ENCODE measurements at regions not wholly inside any gene's neighbourhood (a gene's known extent, or its start where the extent isn't known, plus 50 kb on each side); places are given as distances from the start of the nearest gene placed in this dataset.

- TF ChIP-seq ZC3H10 (CRISPR knock-in tag; IDR thresholded peaks at IDR 0.05) (no peak), ZFP3 (CRISPR knock-in tag; IDR thresholded peaks at IDR 0.05) (no peak), BACH2 (CRISPR knock-in tag; IDR thresholded peaks at IDR 0.05; ENCODE audit: borderline replicate concordance) (no peak), ZNF565 (CRISPR knock-in tag; conservative IDR thresholded peaks at IDR 0.05; ENCODE audit: low read depth) (no peak), OSR1 (CRISPR knock-in tag; IDR thresholded peaks at IDR 0.05) (no peak), GLIS3 (CRISPR knock-in tag; IDR thresholded peaks at IDR 0.05) (no peak), ZNF70 (CRISPR knock-in tag; IDR thresholded peaks at IDR 0.05) (no peak), POU6F1 (CRISPR knock-in tag; IDR thresholded peaks at IDR 0.05; ENCODE audit: borderline replicate concordance, low read depth) (no peak), SNAI2 (CRISPR knock-in tag; IDR thresholded peaks at IDR 0.05) (no peak), TOX (CRISPR knock-in tag; IDR thresholded peaks at IDR 0.05; ENCODE audit: borderline replicate concordance) (no peak), TCF4 (CRISPR knock-in tag; IDR thresholded peaks at IDR 0.05; ENCODE audit: borderline replicate concordance) (no peak), ZFP30 (CRISPR knock-in tag; IDR thresholded peaks at IDR 0.05) (no peak), TSHZ2 (CRISPR knock-in tag; IDR thresholded peaks at IDR 0.05) (no peak), CSRNP3 (CRISPR knock-in tag; IDR thresholded peaks at IDR 0.05) (no peak), PPARA (CRISPR knock-in tag; IDR thresholded peaks at IDR 0.05; ENCODE audit: borderline replicate concordance) (no peak), PATZ1 (CRISPR knock-in tag; IDR thresholded peaks at IDR 0.05; ENCODE audit: borderline replicate concordance) (no peak), RARB (CRISPR knock-in tag; IDR thresholded peaks at IDR 0.05) (no peak), ISL1 (CRISPR knock-in tag; IDR thresholded peaks at IDR 0.05) (no peak), CSDC2 (CRISPR knock-in tag; IDR thresholded peaks at IDR 0.05) (no peak), ESRRG (CRISPR knock-in tag; IDR thresholded peaks at IDR 0.05) (no peak)
- no peak for ATAC-seq
Measured at GRCh38 chr3:140829796-140830195, 111.8 kb upstream of the SLC25A36 start.

- ATAC-seq, result no peak
- TF ChIP-seq ARNTL (CRISPR knock-in tag; IDR thresholded peaks at IDR 0.05; ENCODE audit: borderline replicate concordance, low read depth) (no peak), CSRNP3 (CRISPR knock-in tag; IDR thresholded peaks at IDR 0.05) (no peak), ESRRG (CRISPR knock-in tag; IDR thresholded peaks at IDR 0.05) (no peak), ZNF8 (CRISPR knock-in tag; IDR thresholded peaks at IDR 0.05) (no peak), PATZ1 (CRISPR knock-in tag; IDR thresholded peaks at IDR 0.05; ENCODE audit: borderline replicate concordance) (no peak), ZNF70 (CRISPR knock-in tag; IDR thresholded peaks at IDR 0.05) (no peak), CSDC2 (CRISPR knock-in tag; IDR thresholded peaks at IDR 0.05) (no peak), OSR1 (CRISPR knock-in tag; IDR thresholded peaks at IDR 0.05) (no peak), POU6F1 (CRISPR knock-in tag; IDR thresholded peaks at IDR 0.05; ENCODE audit: borderline replicate concordance, low read depth) (no peak), ZFP3 (CRISPR knock-in tag; IDR thresholded peaks at IDR 0.05) (no peak), SNAI2 (CRISPR knock-in tag; IDR thresholded peaks at IDR 0.05) (no peak), ZC3H10 (CRISPR knock-in tag; IDR thresholded peaks at IDR 0.05) (no peak), BACH2 (CRISPR knock-in tag; IDR thresholded peaks at IDR 0.05; ENCODE audit: borderline replicate concordance) (no peak), CREB5 (CRISPR knock-in tag; IDR thresholded peaks at IDR 0.05; ENCODE audit: low read depth) (no peak)
Measured at GRCh38 chr3:140830391-140830790, 111.2 kb upstream of the SLC25A36 start.

Measured in SK-N-SH treated with all-trans-retinoic acid at 6 μM for 48 hours (cell line).